ENCODE measurements at regions not wholly inside any gene's neighbourhood (a gene's known extent, or its start where the extent isn't known, plus 50 kb on each side); places are given as distances from the start of the nearest gene placed in this dataset.

DNA sequence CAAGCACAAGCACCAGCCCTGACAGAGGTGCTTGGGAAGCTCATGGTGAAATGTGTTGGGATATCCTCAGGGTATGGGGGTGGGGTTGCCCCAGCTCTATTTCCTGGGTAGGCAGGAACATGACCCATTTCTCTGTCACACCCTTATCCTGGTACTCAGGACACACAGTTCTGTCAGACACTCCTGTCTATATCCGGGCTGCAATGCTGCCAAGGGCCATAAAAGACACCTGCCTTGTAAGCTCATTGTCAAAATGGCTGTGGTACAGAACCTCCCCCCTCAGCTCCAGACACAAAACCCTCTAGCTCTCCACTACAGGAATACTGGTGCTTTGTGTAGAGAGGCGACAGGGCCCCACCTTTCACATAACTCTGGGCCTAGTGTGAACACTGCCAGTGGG, 636.7 kb downstream of the PLA2G4A start:
- Histone ChIP-seq H3K9me2 (ENCODE audit: low read depth, low read length) (no peaks in the 10 kb centered on the region), H2AFZ (ENCODE audit: low read length) (no peak overlapping the region), H3K36me3 (ENCODE audit: insufficient read depth, low read length) (no peaks in the 10 kb centered on the region), H3K27ac (ENCODE audit: low read depth, low read length, poor library complexity, severe bottlenecking) (no peak overlapping the region), H3K9ac (ENCODE audit: low read length) (no peak overlapping the region), H3K27me3 (ENCODE audit: insufficient read depth, low read length) (no peaks in the 10 kb centered on the region), H3K4me3 (ENCODE audit: low read depth, low read length, poor library complexity, severe bottlenecking) (no peak overlapping the region), H3K9me3 (ENCODE audit: low read length) (0 out of 2 replicates have a peak, but pooled peaks cover 2% of the 10 kb centered on the region), H4K20me1 (ENCODE audit: insufficient read depth, low read length) (no peaks in the 10 kb centered on the region), H3K79me2 (ENCODE audit: insufficient read depth, low read length) (no peaks in the 10 kb centered on the region), H3K4me2 (ENCODE audit: low read length) (no peak overlapping the region), H3F3A (ENCODE audit: insufficient read depth, low read length) (no peaks in the 10 kb centered on the region), H3K4me1 (ENCODE audit: insufficient read depth, low read length, severe bottlenecking) (no peaks in the 10 kb centered on the region)
- no peak for TF ChIP-seq EZH2 (IDR thresholded peaks at IDR 0.05; ENCODE audit: borderline replicate concordance, low read length)
- TF ChIP-seq, protein P1, sequence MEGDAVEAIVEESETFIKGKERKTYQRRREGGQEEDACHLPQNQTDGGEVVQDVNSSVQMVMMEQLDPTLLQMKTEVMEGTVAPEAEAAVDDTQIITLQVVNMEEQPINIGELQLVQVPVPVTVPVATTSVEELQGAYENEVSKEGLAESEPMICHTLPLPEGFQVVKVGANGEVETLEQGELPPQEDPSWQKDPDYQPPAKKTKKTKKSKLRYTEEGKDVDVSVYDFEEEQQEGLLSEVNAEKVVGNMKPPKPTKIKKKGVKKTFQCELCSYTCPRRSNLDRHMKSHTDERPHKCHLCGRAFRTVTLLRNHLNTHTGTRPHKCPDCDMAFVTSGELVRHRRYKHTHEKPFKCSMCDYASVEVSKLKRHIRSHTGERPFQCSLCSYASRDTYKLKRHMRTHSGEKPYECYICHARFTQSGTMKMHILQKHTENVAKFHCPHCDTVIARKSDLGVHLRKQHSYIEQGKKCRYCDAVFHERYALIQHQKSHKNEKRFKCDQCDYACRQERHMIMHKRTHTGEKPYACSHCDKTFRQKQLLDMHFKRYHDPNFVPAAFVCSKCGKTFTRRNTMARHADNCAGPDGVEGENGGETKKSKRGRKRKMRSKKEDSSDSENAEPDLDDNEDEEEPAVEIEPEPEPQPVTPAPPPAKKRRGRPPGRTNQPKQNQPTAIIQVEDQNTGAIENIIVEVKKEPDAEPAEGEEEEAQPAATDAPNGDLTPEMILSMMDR (IDR thresholded peaks at IDR 0.05; ENCODE audit: low read length), result no peak

DNA sequence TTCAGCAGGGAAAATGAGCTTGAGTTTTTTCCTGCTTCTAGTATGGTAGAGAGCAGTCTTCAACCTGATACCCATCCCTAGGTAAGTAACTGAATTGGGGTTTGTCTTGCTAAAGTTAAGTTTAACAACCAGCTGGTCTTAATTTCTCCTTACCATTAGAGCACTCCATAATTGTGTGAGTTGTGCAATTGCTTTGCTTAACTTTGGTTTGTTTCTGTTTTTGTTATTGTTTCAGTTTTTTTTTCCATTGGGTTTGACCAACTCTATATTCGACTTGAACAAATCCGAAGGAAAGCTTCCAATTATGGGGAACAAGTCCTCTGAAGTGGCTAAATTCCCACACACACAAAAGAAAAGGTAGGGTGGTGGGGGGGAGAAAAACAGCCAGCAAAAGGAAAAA, 641.1 kb downstream of the PLA2G4A start:
- H3K9me2 ChIP-seq (ENCODE audit: low read depth, low read length), result no peaks in the 10 kb centered on the region
- no peak overlapping the region for H3K4me2 ChIP-seq (ENCODE audit: low read length)
- no peak overlapping the region for H2AFZ ChIP-seq (ENCODE audit: low read length)
- no peaks in the 10 kb centered on the region for H3K36me3 ChIP-seq (ENCODE audit: insufficient read depth, low read length)
- TF ChIP-seq, protein P1 (IDR thresholded peaks at IDR 0.05; ENCODE audit: low read length), result no peak
- no peak for TF ChIP-seq EZH2 (IDR thresholded peaks at IDR 0.05; ENCODE audit: borderline replicate concordance, low read length)
- H3K9me3 ChIP-seq (ENCODE audit: low read length), result no peaks in the 10 kb centered on the region
- no peaks in the 10 kb centered on the region for H3K4me1 ChIP-seq (ENCODE audit: insufficient read depth, low read length, severe bottlenecking)
- no peak overlapping the region for H3K9ac ChIP-seq (ENCODE audit: low read length)
- no peaks in the 10 kb centered on the region for H4K20me1 ChIP-seq (ENCODE audit: insufficient read depth, low read length)
- H3K4me3 ChIP-seq (ENCODE audit: low read depth, low read length, poor library complexity, severe bottlenecking), result no peak overlapping the region
- no peaks in the 10 kb centered on the region for H3K79me2 ChIP-seq (ENCODE audit: insufficient read depth, low read length)
- H3K27me3 ChIP-seq (ENCODE audit: insufficient read depth, low read length), result no peaks in the 10 kb centered on the region
- no peak overlapping the region for H3K27ac ChIP-seq (ENCODE audit: low read depth, low read length, poor library complexity, severe bottlenecking)
- no peaks in the 10 kb centered on the region for H3F3A ChIP-seq (ENCODE audit: insufficient read depth, low read length)

DNA sequence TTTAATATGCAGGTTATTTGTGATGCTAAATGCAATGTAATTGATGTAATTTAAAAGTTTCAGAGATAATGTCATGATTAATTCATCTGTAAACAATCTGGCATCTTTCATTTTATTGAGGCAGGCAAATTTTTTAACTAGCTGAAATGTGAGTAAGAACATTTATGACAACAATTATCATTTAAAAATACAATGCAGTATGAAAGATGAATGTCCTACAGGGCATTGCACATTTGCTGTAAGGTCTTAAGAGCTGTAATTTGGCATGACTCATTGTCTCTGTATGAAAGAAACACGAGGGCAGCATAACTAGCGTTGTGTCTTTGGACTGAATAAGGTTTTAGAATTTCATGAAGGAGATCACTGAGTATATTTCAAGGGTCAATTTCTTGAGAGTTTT, 642.8 kb downstream of the PLA2G4A start:
- Histone ChIP-seq H3K4me1 (ENCODE audit: insufficient read depth, low read length, severe bottlenecking) (no peaks in the 10 kb centered on the region), H3K4me2 (ENCODE audit: low read length) (no peak overlapping the region), H4K20me1 (ENCODE audit: insufficient read depth, low read length) (no peaks in the 10 kb centered on the region), H3K9me3 (ENCODE audit: low read length) (no peaks in the 10 kb centered on the region), H3K4me3 (ENCODE audit: low read depth, low read length, poor library complexity, severe bottlenecking) (no peak overlapping the region), H3K27ac (ENCODE audit: low read depth, low read length, poor library complexity, severe bottlenecking) (no peak overlapping the region), H3K27me3 (ENCODE audit: insufficient read depth, low read length) (no peaks in the 10 kb centered on the region), H3K36me3 (ENCODE audit: insufficient read depth, low read length) (no peaks in the 10 kb centered on the region), H2AFZ (ENCODE audit: low read length) (no peak overlapping the region), H3K79me2 (ENCODE audit: insufficient read depth, low read length) (no peaks in the 10 kb centered on the region), H3K9me2 (ENCODE audit: low read depth, low read length) (no peaks in the 10 kb centered on the region), H3K9ac (ENCODE audit: low read length) (no peak overlapping the region), H3F3A (ENCODE audit: insufficient read depth, low read length) (no peaks in the 10 kb centered on the region)
- TF ChIP-seq EZH2 (IDR thresholded peaks at IDR 0.05; ENCODE audit: borderline replicate concordance, low read length), result no peak
- TF ChIP-seq, protein P1 (IDR thresholded peaks at IDR 0.05; ENCODE audit: low read length), result no peak
